Natural killer cell (primary cell): ENCODE measurements at regions not wholly inside any gene's neighbourhood (a gene's known extent, or its start where the extent isn't known, plus 50 kb on each side); places are given as distances from the start of the nearest gene placed in this dataset.

Source experiments
- ATAC-seq, 3 donors: fragments of 150-1000 bp in 2 of 3; fragments of 200-7000 bp in 1 of 3; cut with Tn5 transposase; 1 replicate in 1 of 3; 2 replicates in 2 of 3; pipeline ENCODE4 v1.10.0; 2021; ENCODE audit warnings: mild to moderate bottlenecking in 2 of 3, moderate library complexity in 2 of 3
- DNase-seq, 2 donors: peaks; one replicate each; pipeline versions ENCODE4 v3.0.0 to v3.0.0-alpha.2; 2013 to 2021; ENCODE audit warnings: mixed read lengths in 1 of 2
- H3K27ac ChIP-seq: one replicate; pipeline ENCODE4 v1.5.1; 2013; ENCODE audit warnings: mild to moderate bottlenecking, low read length
- H3K27me3 ChIP-seq: one replicate; pipeline ENCODE4 v1.6.1; 2013; ENCODE audit warnings: low read length; ENCODE audit not compliant: control insufficient read depth, insufficient read depth
- H3K36me3 ChIP-seq: one replicate; pipeline ENCODE4 v1.6.1; 2013; ENCODE audit warnings: low read length; ENCODE audit not compliant: control insufficient read depth, insufficient read depth
- H3K4me1 ChIP-seq: one replicate; pipeline ENCODE4 v1.6.1; 2013; ENCODE audit warnings: low read length; ENCODE audit not compliant: control insufficient read depth, insufficient read depth
- H3K4me3 ChIP-seq: one replicate; pipeline ENCODE4 v1.5.1; 2013; ENCODE audit warnings: low read length
- H3K9me3 ChIP-seq: one replicate; pipeline ENCODE4 v1.6.1; 2013; ENCODE audit warnings: low read length; ENCODE audit not compliant: control insufficient read depth, insufficient read depth
- H3K27ac Mint-ChIP-seq, 2 donors: one replicate each; pipeline ENCODE4 v1.8.0; 2022; ENCODE audit warnings: mild to moderate bottlenecking in 2 of 2, mixed read lengths in 2 of 2, moderate library complexity in 1 of 2
- H3K27me3 Mint-ChIP-seq, 2 donors: one replicate each; pipeline ENCODE4 v1.8.0; 2022; ENCODE audit warnings: low read depth in 2 of 2, mixed read lengths in 2 of 2
- H3K36me3 Mint-ChIP-seq: one replicate; pipeline ENCODE4 v1.8.0; 2022; ENCODE audit warnings: mixed read lengths
- H3K4me1 Mint-ChIP-seq, 2 donors: one replicate each; pipeline ENCODE4 v1.8.0; 2022; ENCODE audit warnings: mixed read lengths in 2 of 2
- H3K4me3 Mint-ChIP-seq: one replicate; pipeline ENCODE4 v1.8.0; 2022; ENCODE audit warnings: mild to moderate bottlenecking, moderate library complexity, mixed read lengths
- H3K9me3 Mint-ChIP-seq, 2 donors: one replicate each; pipeline ENCODE4 v1.8.0; 2022; ENCODE audit warnings: mixed read lengths in 2 of 2
- CTCF ChIP-seq: fragments of 200-600 bp; IDR thresholded peaks from one replicate; pipeline ENCODE4 v1.8.0; 2022; ENCODE audit warnings: antibody characterized with exemption
- WGBS: methylation state at CpG from one replicate; pipeline ENCODE4 v1.1.7; 2013; ENCODE audit warnings: missing lambda C conversion rate; ENCODE audit not compliant: insufficient coverage; 5-methylcytosine and 5-hydroxymethylcytosine counted together
- intact Hi-C: fragments of 100-400 bp; cut with micrococcal nuclease; formaldehyde crosslinking; loops from one replicate; pipeline ENCODE4 v1.14.2; 2022

DNA sequence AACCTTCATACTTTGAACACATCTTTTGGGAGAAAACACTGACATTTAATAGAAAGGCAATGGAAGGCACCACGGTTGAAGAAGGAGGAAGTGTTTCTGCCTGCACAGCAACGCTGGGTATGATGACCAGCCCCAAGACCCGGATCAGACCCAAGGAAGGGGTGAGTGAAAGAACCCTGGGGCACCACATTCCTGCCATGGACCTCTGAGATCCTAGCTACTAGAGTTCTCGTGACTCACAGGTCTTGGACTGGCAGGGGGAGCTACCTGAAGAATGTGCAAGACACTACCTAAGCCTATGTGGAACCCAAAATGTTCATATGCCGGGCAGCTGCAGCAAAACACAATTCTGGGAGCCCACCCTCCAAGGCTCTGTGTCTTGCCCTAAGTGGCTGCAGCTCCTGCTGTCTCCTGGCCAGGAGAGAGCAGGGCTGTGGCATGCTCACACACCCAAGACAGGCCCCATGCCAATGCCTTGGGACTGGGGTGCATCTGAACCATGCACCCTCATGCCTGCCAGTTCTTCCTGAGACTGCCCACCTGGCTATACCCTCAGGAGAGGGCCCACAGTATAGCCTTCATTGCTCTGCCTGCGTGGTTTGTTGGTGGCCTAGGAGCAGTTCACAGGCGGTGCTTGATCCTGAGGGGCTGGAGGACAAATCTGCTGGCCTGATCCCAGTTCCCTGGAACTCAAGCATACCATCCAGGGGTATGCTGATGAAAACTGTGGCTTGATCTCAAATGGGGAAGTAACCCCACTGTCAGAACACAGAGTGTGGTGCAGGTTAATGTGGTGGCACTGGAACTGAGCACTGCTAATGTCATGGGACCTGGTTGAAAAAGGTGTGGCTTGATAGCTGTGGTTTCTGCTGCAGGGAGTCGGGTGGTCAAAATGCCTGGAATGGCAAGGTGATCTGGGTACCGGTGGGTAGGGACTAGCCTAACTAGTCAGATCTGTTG lies 353.3 kb upstream of the ARHGEF26 start:
- Mint-ChIP-seq H3K4me3 (no peak overlapping the region), H3K27me3 (peaks cover 19 to 42% of the 10 kb centered on the region in 2 donors), H3K27ac (no peak overlapping the region), H3K9me3 (peaks cover 0 to 3% of the 10 kb centered on the region in 2 donors), H3K36me3 (no peaks in the 10 kb centered on the region), H3K4me1 (peaks cover 5 to 7% of the 10 kb centered on the region in 2 donors)
- TF ChIP-seq CTCF, result no peak
- no peaks in the 10 kb centered on the region for H3K9me3 ChIP-seq
- no peak overlapping the region for H3K4me3 ChIP-seq
- intact Hi-C loops, result loop anchor here (2.0 kb wide), 1 partner anchor 603 kb away; no protein-coding TSS in a partner anchor
- no peaks in the 10 kb centered on the region for H3K4me1 ChIP-seq
- no peak overlapping the region for H3K27ac ChIP-seq
- WGBS, result 87% methylated on average over 9 of the region's 9 CpGs
- ATAC-seq (no peak), DNase-seq (no peak)
- H3K36me3 ChIP-seq, result no peaks in the 10 kb centered on the region
- no peaks in the 10 kb centered on the region for H3K27me3 ChIP-seq

DNA sequence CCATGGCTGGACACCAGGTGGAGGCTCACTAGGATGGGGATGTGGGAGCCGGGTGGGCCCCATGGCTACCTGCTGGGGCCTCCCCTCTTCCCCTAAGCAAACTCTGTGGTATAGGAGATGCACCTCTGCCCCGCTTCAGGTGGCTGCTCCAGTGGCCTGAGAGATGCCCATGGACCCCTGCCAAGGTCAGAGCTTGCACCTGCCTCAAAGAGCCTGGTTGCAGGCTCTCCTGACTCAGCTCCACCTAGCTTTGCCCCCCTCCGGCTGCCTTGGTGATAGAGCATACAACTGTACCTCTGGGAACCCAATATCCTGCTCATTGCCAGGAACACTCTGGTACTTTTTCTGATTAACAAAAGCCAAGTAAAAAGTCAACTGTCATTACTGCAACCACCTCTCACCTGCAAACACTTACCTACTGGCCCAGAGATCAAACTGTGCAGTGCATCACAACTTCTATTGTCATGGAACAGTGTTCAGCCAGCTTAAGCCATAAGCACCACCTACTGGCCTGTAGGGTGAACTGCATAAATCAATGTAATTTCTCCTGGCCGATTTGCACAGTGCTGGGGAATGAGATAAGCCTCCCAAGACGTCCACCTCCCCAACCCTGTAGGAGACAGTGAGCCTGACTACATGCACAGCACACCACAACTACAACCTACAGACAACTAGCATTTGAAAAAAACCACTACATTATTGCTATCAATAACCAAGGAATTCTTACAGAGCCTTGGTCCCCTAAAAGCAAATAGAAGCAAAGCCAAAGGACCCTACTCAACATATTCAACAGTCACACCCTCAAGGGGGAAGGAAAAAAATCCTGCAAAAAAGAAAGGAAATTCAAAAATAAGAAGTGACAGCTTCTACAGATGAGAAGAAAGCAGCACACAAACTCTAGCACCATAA lies 352.4 kb upstream of the ARHGEF26 start:
- peaks cover 19 to 44% of the 10 kb centered on the region in 2 donors for H3K27me3 Mint-ChIP-seq
- H3K36me3 Mint-ChIP-seq, result no peaks in the 10 kb centered on the region
- WGBS, result 53% methylated on average over 5 of the region's 5 CpGs
- no peaks in the 10 kb centered on the region for H3K9me3 ChIP-seq
- intact Hi-C loops, result loop anchor here (1.0 to 2.0 kb wide), 4 partner anchors 604 to 743 kb away; no protein-coding TSS in a partner anchor
- H3K4me3 ChIP-seq, result no peak overlapping the region
- H3K9me3 Mint-ChIP-seq, result peaks cover 0 to 3% of the 10 kb centered on the region in 2 donors
- H3K4me1 Mint-ChIP-seq, result peaks cover 5 to 7% of the 10 kb centered on the region in 2 donors
- H3K36me3 ChIP-seq, result no peaks in the 10 kb centered on the region
- peak; percentile 79 for TF ChIP-seq CTCF
- DNase-seq (peak in 1 of 2 donors; percentile 78), ATAC-seq (peak; percentile 88 to 99 (median 95))
- H3K27me3 ChIP-seq, result no peaks in the 10 kb centered on the region
- no peak overlapping the region for H3K27ac ChIP-seq
- H3K4me3 Mint-ChIP-seq, result no peak overlapping the region
- H3K27ac Mint-ChIP-seq, result no peak overlapping the region
- H3K4me1 ChIP-seq, result no peaks in the 10 kb centered on the region

DNA sequence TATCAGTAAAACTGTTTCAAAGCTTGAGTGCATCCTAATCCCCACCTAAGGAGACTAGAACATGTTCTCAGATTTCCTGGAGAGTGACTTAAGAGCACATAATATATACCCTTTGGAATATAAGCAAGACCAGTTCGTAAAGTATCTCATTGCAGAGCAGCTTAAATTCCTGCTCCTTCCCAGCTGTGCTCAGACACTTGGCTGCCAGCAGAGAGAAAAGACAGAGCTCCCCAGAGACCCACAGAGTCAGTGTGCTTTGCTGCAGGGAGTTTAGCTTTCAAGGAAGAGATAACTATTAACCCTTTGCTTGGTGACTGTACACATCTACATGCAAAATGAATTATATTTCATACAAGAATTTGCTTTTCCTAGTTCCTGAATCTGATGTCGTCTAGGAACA lies 338.1 kb upstream of the ARHGEF26 start:
- Histone ChIP-seq H3K4me3 (no peak overlapping the region), H3K9me3 (no peaks in the 10 kb centered on the region), H3K4me1 (no peaks in the 10 kb centered on the region), H3K27ac (no peak overlapping the region), H3K36me3 (no peaks in the 10 kb centered on the region), H3K27me3 (peaks cover 2% of the 10 kb centered on the region)
- intact Hi-C loops, result no loop called here
- H3K27me3 Mint-ChIP-seq, result peaks cover 11 to 21% of the 10 kb centered on the region in 2 donors
- H3K9me3 Mint-ChIP-seq, result no peaks in the 10 kb centered on the region
- ATAC-seq (no peak), DNase-seq (no peak)
- H3K27ac Mint-ChIP-seq, result no peak overlapping the region
- WGBS, result 79% methylated on average over 2 of the region's 2 CpGs
- H3K4me1 Mint-ChIP-seq, result no peaks in the 10 kb centered on the region
- no peaks in the 10 kb centered on the region for H3K36me3 Mint-ChIP-seq
- no peak overlapping the region for H3K4me3 Mint-ChIP-seq
- TF ChIP-seq CTCF, result no peak
